Peyer's patch (tissue), 4 donors: ENCODE measurements at regions not wholly inside any gene's neighbourhood (a gene's known extent, or its start where the extent isn't known, plus 50 kb on each side); places are given as distances from the start of the nearest gene placed in this dataset.
A peak's percentile ranks its signal among the peaks of the same experiment; 100 is the strongest.

ENCODE experiments used
- DNase-seq, 3 donors: peaks; one replicate each; pipeline ENCODE4 v3.0.0-alpha.2; 2017 to 2019
- H3K27ac ChIP-seq, 4 donors: fragments of 200-600 bp; sonication (generic); one replicate each; pipeline ENCODE4 v1.5.1; 2016 to 2019
- H3K27me3 ChIP-seq, 2 donors: fragments of 200-600 bp; sonication (generic); one replicate each; pipeline ENCODE4 v1.5.1; 2019
- H3K36me3 ChIP-seq, 3 donors: fragments of 200-600 bp; sonication (generic); one replicate each; pipeline ENCODE4 v1.5.1; 2016 to 2019
- H3K4me1 ChIP-seq, 4 donors: fragments of 200-600 bp; sonication (generic); one replicate each; pipeline ENCODE4 v1.5.1; 2016 to 2019
- H3K4me3 ChIP-seq, 4 donors: fragments of 200-600 bp; sonication (generic); 1 replicate in 3 of 4; 2 replicates in 1 of 4; pipeline ENCODE4 v1.5.1; 2016 to 2019; ENCODE audit warnings: mild to moderate bottlenecking in 1 of 4
- H3K9me3 ChIP-seq, 4 donors: fragments of 200-600 bp; sonication (generic); one replicate each; pipeline ENCODE4 v1.5.1; 2016 to 2019; ENCODE audit warnings: mild to moderate bottlenecking in 1 of 4
- POLR2A ChIP-seq, 2 donors: fragments of 450-650 bp; IDR thresholded peaks; one replicate each; pipeline ENCODE4 v1.5.1; 2017; ENCODE audit warnings: antibody characterized with exemption in 2 of 2, mild to moderate bottlenecking in 2 of 2, moderate library complexity in 2 of 2
- TF ChIP-seq, protein P1 (sequence below), 6 experiments: fragments of 450-650 bp in 4 of 6; fragments of 200-600 bp in 2 of 6; sonication (generic) in 1 of 6; IDR thresholded peaks; one replicate each; pipeline ENCODE4 v1.5.1; 2017 to 2019; ENCODE audit warnings: antibody characterized with exemption in 6 of 6, mild to moderate bottlenecking in 3 of 6, moderate library complexity in 1 of 6

DNA sequence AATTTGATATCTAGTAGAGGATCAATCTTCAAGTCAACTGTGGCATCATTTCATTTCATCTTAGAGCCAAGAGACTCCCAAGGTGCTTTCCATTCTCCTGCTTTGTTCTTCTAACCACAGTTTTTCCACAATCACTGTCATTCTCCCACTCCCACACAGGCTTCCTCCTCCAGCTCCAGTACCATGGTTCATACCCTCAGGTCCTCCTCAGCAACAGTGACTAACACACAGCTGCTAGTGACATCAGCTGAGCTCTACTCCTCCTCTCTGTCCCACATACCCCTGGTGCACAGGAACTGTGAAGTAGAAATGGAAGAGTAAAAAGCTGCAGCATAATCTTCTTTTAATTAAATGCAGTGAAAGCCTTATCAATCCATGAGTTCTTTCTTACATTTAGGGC, 200.2 kb upstream of the DPH6 start:
- no peaks in the 10 kb centered on the region for H3K9me3 ChIP-seq
- H3K27ac ChIP-seq = no peak overlapping the region
- H3K27me3 ChIP-seq = no peaks in the 10 kb centered on the region
- TF ChIP-seq POLR2A (IDR thresholded peaks at IDR 0.05) = no peak
- TF ChIP-seq, protein P1, sequence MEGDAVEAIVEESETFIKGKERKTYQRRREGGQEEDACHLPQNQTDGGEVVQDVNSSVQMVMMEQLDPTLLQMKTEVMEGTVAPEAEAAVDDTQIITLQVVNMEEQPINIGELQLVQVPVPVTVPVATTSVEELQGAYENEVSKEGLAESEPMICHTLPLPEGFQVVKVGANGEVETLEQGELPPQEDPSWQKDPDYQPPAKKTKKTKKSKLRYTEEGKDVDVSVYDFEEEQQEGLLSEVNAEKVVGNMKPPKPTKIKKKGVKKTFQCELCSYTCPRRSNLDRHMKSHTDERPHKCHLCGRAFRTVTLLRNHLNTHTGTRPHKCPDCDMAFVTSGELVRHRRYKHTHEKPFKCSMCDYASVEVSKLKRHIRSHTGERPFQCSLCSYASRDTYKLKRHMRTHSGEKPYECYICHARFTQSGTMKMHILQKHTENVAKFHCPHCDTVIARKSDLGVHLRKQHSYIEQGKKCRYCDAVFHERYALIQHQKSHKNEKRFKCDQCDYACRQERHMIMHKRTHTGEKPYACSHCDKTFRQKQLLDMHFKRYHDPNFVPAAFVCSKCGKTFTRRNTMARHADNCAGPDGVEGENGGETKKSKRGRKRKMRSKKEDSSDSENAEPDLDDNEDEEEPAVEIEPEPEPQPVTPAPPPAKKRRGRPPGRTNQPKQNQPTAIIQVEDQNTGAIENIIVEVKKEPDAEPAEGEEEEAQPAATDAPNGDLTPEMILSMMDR (IDR thresholded peaks at IDR 0.05) = no peak
- DNase-seq = no peak
- H3K4me3 ChIP-seq = no peak overlapping the region
- H3K36me3 ChIP-seq = no peaks in the 10 kb centered on the region
- no peaks in the 10 kb centered on the region for H3K4me1 ChIP-seq

DNA sequence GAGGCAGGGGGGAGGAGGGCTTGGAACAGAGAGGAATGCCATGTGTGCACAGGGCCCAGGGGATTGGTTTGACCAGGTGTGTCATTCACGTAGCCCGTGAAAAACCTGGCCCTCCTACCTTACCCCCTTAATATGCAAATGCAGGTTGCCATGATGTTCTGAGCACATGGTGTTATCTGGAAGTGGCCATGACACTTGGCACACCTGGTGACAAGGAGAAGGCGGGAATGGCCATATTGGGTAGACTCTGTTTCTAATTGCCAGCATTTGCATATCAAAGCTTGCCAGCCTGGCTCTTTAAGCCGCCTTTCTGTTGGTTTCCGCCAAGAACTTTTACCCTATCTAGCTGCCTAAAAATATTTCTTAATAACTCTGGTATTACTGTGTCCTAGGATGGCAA, 202.1 kb upstream of the DPH6 start:
- Histone ChIP-seq H3K27ac (no peak overlapping the region), H3K4me3 (no peak overlapping the region)
- TF ChIP-seq, protein P1 (IDR thresholded peaks at IDR 0.05) = no peak
- TF ChIP-seq POLR2A (IDR thresholded peaks at IDR 0.05) = no peak

DNA sequence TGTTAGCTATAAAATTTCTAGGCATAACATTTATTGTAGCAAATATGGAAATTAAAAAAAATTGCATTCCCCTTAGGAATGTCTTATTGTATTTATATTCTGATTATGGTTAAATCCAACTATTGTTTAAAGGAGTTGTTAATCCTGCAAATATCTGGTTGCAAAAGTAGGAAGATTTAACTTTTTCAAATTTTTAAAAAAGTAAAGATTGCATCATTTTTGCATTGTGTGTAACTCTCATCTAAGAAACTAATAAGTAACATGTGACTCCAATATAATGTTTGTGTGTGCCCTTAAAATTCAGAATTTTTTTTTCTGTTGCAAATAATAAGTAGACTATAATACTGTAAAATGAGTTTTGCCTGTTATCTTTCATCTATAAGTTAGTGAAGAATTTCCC, 204.1 kb upstream of the DPH6 start:
- DNase-seq = no peak
- H3K4me3 ChIP-seq = no peak overlapping the region
- TF ChIP-seq POLR2A (IDR thresholded peaks at IDR 0.05) = no peak
- TF ChIP-seq, protein P1 (IDR thresholded peaks at IDR 0.05) = no peak
- H3K27me3 ChIP-seq = no peaks in the 10 kb centered on the region
- no peaks in the 10 kb centered on the region for H3K36me3 ChIP-seq
- H3K4me1 ChIP-seq = no peaks in the 10 kb centered on the region
- H3K9me3 ChIP-seq = no peaks in the 10 kb centered on the region
- H3K27ac ChIP-seq = no peak overlapping the region

More for the DNA sequence above, 202.1 kb upstream of the DPH6 start:
- no peak for DNase-seq
- H3K9me3 ChIP-seq = no peaks in the 10 kb centered on the region
- H3K36me3 ChIP-seq = no peaks in the 10 kb centered on the region
- H3K4me1 ChIP-seq = no peaks in the 10 kb centered on the region
- H3K27me3 ChIP-seq = no peaks in the 10 kb centered on the region

DNA sequence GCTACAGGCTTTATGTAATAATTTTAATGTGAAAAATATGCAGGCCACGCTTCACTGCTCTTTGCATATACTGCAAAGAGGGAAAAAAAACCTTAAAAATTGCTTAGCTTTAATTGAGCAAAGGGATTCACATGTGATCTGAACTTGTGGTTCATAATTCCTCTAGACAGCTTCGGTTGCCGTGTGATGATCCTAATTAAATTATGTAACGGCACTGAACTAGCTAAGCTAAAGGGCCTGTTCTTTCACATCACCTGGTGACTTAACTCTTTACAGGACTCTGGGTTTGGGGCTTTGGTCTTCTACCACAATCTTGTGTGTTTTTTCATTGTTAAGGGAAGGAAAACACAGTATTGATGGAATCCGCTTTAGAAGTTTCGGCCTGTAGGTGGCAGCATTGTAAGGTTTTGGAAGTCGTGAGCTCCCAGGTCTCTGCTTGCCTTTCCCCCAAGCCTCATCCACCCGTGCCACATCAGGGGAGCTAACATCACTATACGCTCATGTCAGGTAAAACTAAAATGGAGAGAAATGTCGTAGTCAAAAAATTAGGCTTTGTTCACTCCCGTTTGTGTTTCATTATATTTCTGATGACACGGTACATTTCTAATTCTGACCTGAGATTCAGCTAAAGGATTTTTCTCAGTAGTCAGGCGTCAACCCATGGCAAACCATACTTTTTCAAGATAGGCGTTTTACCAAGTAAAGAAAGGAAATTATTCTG, 205.6 kb upstream of the DPH6 start:
- DNase-seq = peak in 2 of 3 donors; percentile 36 to 78
- Histone ChIP-seq H3K27ac (no peak overlapping the region), H3K9me3 (no peaks in the 10 kb centered on the region), H3K27me3 (no peaks in the 10 kb centered on the region), H3K4me3 (no peak overlapping the region), H3K4me1 (no peaks in the 10 kb centered on the region), H3K36me3 (no peaks in the 10 kb centered on the region)
- TF ChIP-seq POLR2A (IDR thresholded peaks at IDR 0.05) = no peak
- TF ChIP-seq, protein P1 (IDR thresholded peaks at IDR 0.05) = peak in 5 of 6 experiments; percentile 11 to 68 (median 57)

DNA sequence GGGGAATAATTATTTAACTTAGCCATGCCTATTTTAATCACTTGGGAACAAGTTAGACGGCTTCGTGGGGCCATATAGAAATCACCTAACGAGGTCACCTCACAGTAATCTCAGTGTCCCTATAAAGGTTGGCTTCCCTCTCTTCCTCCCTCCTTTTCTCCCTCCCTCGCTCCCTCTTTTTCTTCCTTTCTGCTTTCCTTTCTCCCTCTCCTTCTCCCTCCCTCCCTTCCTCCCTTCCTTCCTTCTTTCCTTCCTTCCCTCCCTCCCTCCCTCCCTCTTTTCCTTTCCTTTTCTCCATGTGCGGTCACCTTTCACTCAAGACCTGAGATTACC, 206.1 kb upstream of the DPH6 start:
- H3K4me3 ChIP-seq = no peak overlapping the region
- TF ChIP-seq, protein P1 (IDR thresholded peaks at IDR 0.05) = no peak
- no peak for TF ChIP-seq POLR2A (IDR thresholded peaks at IDR 0.05)
- H3K36me3 ChIP-seq = no peaks in the 10 kb centered on the region
- H3K9me3 ChIP-seq = no peaks in the 10 kb centered on the region
- no peak overlapping the region for H3K27ac ChIP-seq
- H3K4me1 ChIP-seq = no peaks in the 10 kb centered on the region
- no peak for DNase-seq
- no peaks in the 10 kb centered on the region for H3K27me3 ChIP-seq

DNA sequence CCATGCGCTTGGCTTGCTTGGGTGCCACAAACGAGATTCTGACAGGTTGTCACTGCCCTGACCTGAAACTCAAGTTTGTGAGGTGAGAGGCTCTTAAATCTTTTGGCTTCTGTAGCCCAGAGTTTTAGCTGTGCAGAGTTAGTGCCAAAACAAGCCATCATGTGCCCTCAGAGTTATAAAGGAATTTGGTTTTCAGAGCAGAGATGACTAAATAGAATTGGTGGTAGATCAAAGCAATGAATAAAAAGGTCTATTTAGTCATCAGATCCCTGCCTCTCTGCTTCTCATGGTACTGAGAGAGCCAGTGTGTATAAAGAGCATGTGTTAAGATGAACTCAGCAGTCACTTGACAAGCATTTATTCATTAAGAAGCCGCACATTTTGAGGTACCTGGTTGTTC, 207.5 kb upstream of the DPH6 start:
- Histone ChIP-seq H3K36me3 (no peaks in the 10 kb centered on the region), H3K4me1 (no peaks in the 10 kb centered on the region), H3K9me3 (no peaks in the 10 kb centered on the region), H3K27ac (no peak overlapping the region), H3K27me3 (no peaks in the 10 kb centered on the region), H3K4me3 (no peak overlapping the region)
- no peak for TF ChIP-seq POLR2A (IDR thresholded peaks at IDR 0.05)
- TF ChIP-seq, protein P1 (IDR thresholded peaks at IDR 0.05) = no peak
- no peak for DNase-seq
